SU-DHL-6 (cell line): ENCODE measurements at regions not wholly inside any gene's neighbourhood (a gene's known extent, or its start where the extent isn't known, plus 50 kb on each side); places are given as distances from the start of the nearest gene placed in this dataset.

Experiments
- EZH2phosphoT487 ChIP-seq: fragments of 200-600 bp; sonication (generic), shearing (Covaris generic); conservative IDR thresholded peaks from 2 replicates; pipeline ENCODE4 v1.6.1; 2018; ENCODE audit warnings: mild to moderate bottlenecking, antibody characterized with exemption, low read length, moderate library complexity, mixed read lengths
- TF ChIP-seq, protein P1 (sequence below): fragments of 200-600 bp; sonication (generic); IDR thresholded peaks from one replicate; pipeline ENCODE4 v1.5.1; 2017; ENCODE audit warnings: antibody characterized with exemption, mild to moderate bottlenecking, low read length, moderate library complexity; ENCODE audit not compliant: insufficient read depth, poor library complexity, severe bottlenecking

DNA sequence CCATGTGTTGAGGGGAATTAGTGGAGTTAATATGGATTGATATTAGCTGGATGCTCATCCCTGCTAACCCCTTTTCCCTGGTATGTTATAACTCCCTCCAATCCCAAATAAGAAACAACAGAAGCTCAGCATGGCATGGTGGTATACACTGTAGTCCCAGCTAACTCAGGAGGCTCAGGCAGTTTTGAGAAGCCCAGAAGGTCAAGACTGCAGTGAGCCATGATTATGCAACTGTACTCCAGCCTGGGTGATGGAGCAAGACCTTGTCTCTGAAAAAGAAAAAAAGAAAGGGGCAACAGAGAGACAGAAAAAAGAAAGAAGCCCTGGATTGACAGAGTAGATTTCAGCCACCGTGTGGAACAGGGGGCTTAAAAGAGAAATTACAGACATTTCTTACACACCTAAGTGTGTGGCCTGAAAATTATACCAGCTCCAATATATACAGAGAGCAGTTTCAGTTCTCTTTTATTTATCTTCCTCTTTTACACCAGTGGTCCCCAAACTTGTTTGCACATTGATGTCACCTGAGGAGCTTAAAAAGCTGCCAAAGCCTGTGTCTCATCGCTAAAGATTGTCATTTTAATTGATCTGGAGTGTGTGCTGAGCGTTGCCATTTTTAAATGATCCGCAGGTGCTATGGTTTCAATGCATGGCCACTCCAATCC is 203.6 kb downstream of the UBE2E3 start:
- TF ChIP-seq, protein P1, sequence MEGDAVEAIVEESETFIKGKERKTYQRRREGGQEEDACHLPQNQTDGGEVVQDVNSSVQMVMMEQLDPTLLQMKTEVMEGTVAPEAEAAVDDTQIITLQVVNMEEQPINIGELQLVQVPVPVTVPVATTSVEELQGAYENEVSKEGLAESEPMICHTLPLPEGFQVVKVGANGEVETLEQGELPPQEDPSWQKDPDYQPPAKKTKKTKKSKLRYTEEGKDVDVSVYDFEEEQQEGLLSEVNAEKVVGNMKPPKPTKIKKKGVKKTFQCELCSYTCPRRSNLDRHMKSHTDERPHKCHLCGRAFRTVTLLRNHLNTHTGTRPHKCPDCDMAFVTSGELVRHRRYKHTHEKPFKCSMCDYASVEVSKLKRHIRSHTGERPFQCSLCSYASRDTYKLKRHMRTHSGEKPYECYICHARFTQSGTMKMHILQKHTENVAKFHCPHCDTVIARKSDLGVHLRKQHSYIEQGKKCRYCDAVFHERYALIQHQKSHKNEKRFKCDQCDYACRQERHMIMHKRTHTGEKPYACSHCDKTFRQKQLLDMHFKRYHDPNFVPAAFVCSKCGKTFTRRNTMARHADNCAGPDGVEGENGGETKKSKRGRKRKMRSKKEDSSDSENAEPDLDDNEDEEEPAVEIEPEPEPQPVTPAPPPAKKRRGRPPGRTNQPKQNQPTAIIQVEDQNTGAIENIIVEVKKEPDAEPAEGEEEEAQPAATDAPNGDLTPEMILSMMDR, result no peak
- TF ChIP-seq EZH2phosphoT487, result no peak
